ENCODE measurements at regions not wholly inside any gene's neighbourhood (a gene's known extent, or its start where the extent isn't known, plus 50 kb on each side); places are given as distances from the start of the nearest gene placed in this dataset.

- H3F3A ChIP-seq (ENCODE audit: control insufficient read depth, insufficient read depth), result no peaks in the 10 kb centered on the region
- H3K4me2 ChIP-seq (ENCODE audit: low read length), result no peak overlapping the region
- no peaks in the 10 kb centered on the region for H3K4me1 ChIP-seq (ENCODE audit: control insufficient read depth, low read length)
- H3K36me3 ChIP-seq (ENCODE audit: control insufficient read depth, low read length), result no peaks in the 10 kb centered on the region
- H4K20me1 ChIP-seq (ENCODE audit: control insufficient read depth, insufficient read depth, low read depth, low read length), result no peaks in the 10 kb centered on the region
- H3K27ac ChIP-seq (ENCODE audit: low read depth, low read length), result no peak overlapping the region
- H3K27me3 ChIP-seq (ENCODE audit: control insufficient read depth, low read length), result no peaks in the 10 kb centered on the region
- no peaks in the 10 kb centered on the region for H3K79me2 ChIP-seq (ENCODE audit: control insufficient read depth, low read length)
- H3K4me3 ChIP-seq (ENCODE audit: low read length), result no peak overlapping the region
- H3K9me3 ChIP-seq (ENCODE audit: control insufficient read depth, insufficient read depth, low read length), result no peaks in the 10 kb centered on the region
- no peaks in the 10 kb centered on the region; the same call in 1 of the 2 replicates for H3K9me2 ChIP-seq (replicated peaks; ENCODE audit: control insufficient read depth, low read length)
- TF ChIP-seq EZH2phosphoT487 (IDR thresholded peaks at IDR 0.05; ENCODE audit: borderline replicate concordance, low read length), result no peak
- no peak for TF ChIP-seq CTCF (IDR thresholded peaks at IDR 0.05; ENCODE audit: low read depth, low read length, poor library complexity, severe bottlenecking)
Observed at GRCh38 chr2:22907330-22907729, 477.6 kb upstream of the KLHL29 start.

GRCh38 chr2:22912398-22912797 lies 472.6 kb upstream of the KLHL29 start:
- TF ChIP-seq EZH2phosphoT487 (IDR thresholded peaks at IDR 0.05; ENCODE audit: borderline replicate concordance, low read length) (no peak), CTCF (IDR thresholded peaks at IDR 0.05; ENCODE audit: low read depth, low read length, poor library complexity, severe bottlenecking) (no peak)
- H3K4me2 ChIP-seq (ENCODE audit: low read length), result no peak overlapping the region
- H3K36me3 ChIP-seq (ENCODE audit: control insufficient read depth, low read length), result no peaks in the 10 kb centered on the region
- no peak overlapping the region for H3K27ac ChIP-seq (ENCODE audit: low read depth, low read length)
- no peaks in the 10 kb centered on the region for H3K9me2 ChIP-seq (replicated peaks; ENCODE audit: control insufficient read depth, low read length)
- H3K9me3 ChIP-seq (ENCODE audit: control insufficient read depth, insufficient read depth, low read length), result no peaks in the 10 kb centered on the region
- no peaks in the 10 kb centered on the region for H3F3A ChIP-seq (ENCODE audit: control insufficient read depth, insufficient read depth)
- H4K20me1 ChIP-seq (ENCODE audit: control insufficient read depth, insufficient read depth, low read depth, low read length), result no peaks in the 10 kb centered on the region
- no peaks in the 10 kb centered on the region for H3K79me2 ChIP-seq (ENCODE audit: control insufficient read depth, low read length)
- H3K4me3 ChIP-seq (ENCODE audit: low read length), result no peak overlapping the region
- H3K27me3 ChIP-seq (ENCODE audit: control insufficient read depth, low read length), result no peaks in the 10 kb centered on the region
- no peaks in the 10 kb centered on the region for H3K4me1 ChIP-seq (ENCODE audit: control insufficient read depth, low read length)

- H3K9me3 ChIP-seq (ENCODE audit: control insufficient read depth, insufficient read depth, low read length), result no peaks in the 10 kb centered on the region
- H3K9me2 ChIP-seq (replicated peaks; ENCODE audit: control insufficient read depth, low read length), result no peaks in the 10 kb centered on the region
- no peaks in the 10 kb centered on the region for H3F3A ChIP-seq (ENCODE audit: control insufficient read depth, insufficient read depth)
- H3K4me1 ChIP-seq (ENCODE audit: control insufficient read depth, low read length), result no peaks in the 10 kb centered on the region
- H4K20me1 ChIP-seq (ENCODE audit: control insufficient read depth, insufficient read depth, low read depth, low read length), result no peaks in the 10 kb centered on the region
- H3K27me3 ChIP-seq (ENCODE audit: control insufficient read depth, low read length), result no peaks in the 10 kb centered on the region
- H3K79me2 ChIP-seq (ENCODE audit: control insufficient read depth, low read length), result no peaks in the 10 kb centered on the region
- H3K4me2 ChIP-seq (ENCODE audit: low read length), result no peak overlapping the region
- no peak overlapping the region for H3K4me3 ChIP-seq (ENCODE audit: low read length)
- TF ChIP-seq EZH2phosphoT487 (IDR thresholded peaks at IDR 0.05; ENCODE audit: borderline replicate concordance, low read length) (no peak), CTCF (IDR thresholded peaks at IDR 0.05; ENCODE audit: low read depth, low read length, poor library complexity, severe bottlenecking) (no peak)
- no peak overlapping the region for H3K27ac ChIP-seq (ENCODE audit: low read depth, low read length)
- H3K36me3 ChIP-seq (ENCODE audit: control insufficient read depth, low read length), result no peaks in the 10 kb centered on the region
Observed at GRCh38 chr2:22929998-22930397, 455.0 kb upstream of the KLHL29 start.

- H3K27ac ChIP-seq (ENCODE audit: low read depth, low read length), result no peak overlapping the region
- no peaks in the 10 kb centered on the region for H3F3A ChIP-seq (ENCODE audit: control insufficient read depth, insufficient read depth)
- no peaks in the 10 kb centered on the region for H3K4me1 ChIP-seq (ENCODE audit: control insufficient read depth, low read length)
- no peaks in the 10 kb centered on the region for H3K9me2 ChIP-seq (replicated peaks; ENCODE audit: control insufficient read depth, low read length)
- no peaks in the 10 kb centered on the region for H3K79me2 ChIP-seq (ENCODE audit: control insufficient read depth, low read length)
- no peaks in the 10 kb centered on the region for H4K20me1 ChIP-seq (ENCODE audit: control insufficient read depth, insufficient read depth, low read depth, low read length)
- no peaks in the 10 kb centered on the region for H3K36me3 ChIP-seq (ENCODE audit: control insufficient read depth, low read length)
- H3K4me2 ChIP-seq (ENCODE audit: low read length), result no peak overlapping the region
- TF ChIP-seq EZH2phosphoT487 (IDR thresholded peaks at IDR 0.05; ENCODE audit: borderline replicate concordance, low read length) (no peak), CTCF (IDR thresholded peaks at IDR 0.05; ENCODE audit: low read depth, low read length, poor library complexity, severe bottlenecking) (no peak)
- H3K27me3 ChIP-seq (ENCODE audit: control insufficient read depth, low read length), result no peaks in the 10 kb centered on the region
- H3K4me3 ChIP-seq (ENCODE audit: low read length), result no peak overlapping the region
- no peaks in the 10 kb centered on the region for H3K9me3 ChIP-seq (ENCODE audit: control insufficient read depth, insufficient read depth, low read length)
Observed at GRCh38 chr2:22930781-22931180, 454.2 kb upstream of the KLHL29 start.
